ENCODE measurements at regions not wholly inside any gene's neighbourhood (a gene's known extent, or its start where the extent isn't known, plus 50 kb on each side); places are given as distances from the start of the nearest gene placed in this dataset.

GRCh38 chr10:104577861-104578521 lies 63.1 kb upstream of the SORCS3 start:
- no peak for TF ChIP-seq POLR2A (IDR thresholded peaks at IDR 0.05; ENCODE audit: low read length)
- TF ChIP-seq GATA1 (IDR thresholded peaks at IDR 0.05; ENCODE audit: low read depth, low read length) = no peak

Measured in erythroblast (primary cell).